Dermis blood vessel endothelial cell (primary cell): ENCODE measurements at regions not wholly inside any gene's neighbourhood (a gene's known extent, or its start where the extent isn't known, plus 50 kb on each side); places are given as distances from the start of the nearest gene placed in this dataset.
"Not testable (repeated sequence)": the region's sequence is repeated elsewhere in the genome, so short reads cannot be mapped to it uniquely, and the experiment has no call there.

Experiments used
- DNase-seq: peaks from one replicate; pipeline ENCODE4 v3.0.0; 2010

- no peak for DNase-seq
Measured at GRCh38 chr15:31433091-31433490, 106.5 kb downstream of the KLF13 start.

GRCh38 chr15:31433574-31433973 is 106.9 kb downstream of the KLF13 start:
- DNase-seq: no peak

GRCh38 chr15:31434275-31434587 is 107.6 kb downstream of the KLF13 start:
- no peak for DNase-seq

GRCh38 chr15:31434588-31435260 is 108.1 kb downstream of the KLF13 start:
- DNase-seq: peak; percentile 79

- DNase-seq: peak; percentile 81
Measured at GRCh38 chr15:31435261-31435911, 108.8 kb downstream of the KLF13 start.

GRCh38 chr15:31435912-31436628 is 109.4 kb downstream of the KLF13 start:
- no peak for DNase-seq

GRCh38 chr15:31437686-31438085 is 111.1 kb downstream of the KLF13 start:
- no peak for DNase-seq

- DNase-seq: no peak
Measured at GRCh38 chr15:31438601-31439265, 112.1 kb downstream of the KLF13 start.

GRCh38 chr15:31439328-31439727 is 112.7 kb downstream of the KLF13 start:
- peak; percentile 69 for DNase-seq

GRCh38 chr15:31440216-31440615 is 113.6 kb downstream of the KLF13 start:
- DNase-seq: not testable (repeated sequence)

GRCh38 chr15:31440754-31441311 is 114.2 kb downstream of the KLF13 start:
- DNase-seq: peak; percentile 52

GRCh38 chr15:31442226-31442625 is 115.6 kb downstream of the KLF13 start:
- no peak for DNase-seq

GRCh38 chr15:31442699-31443111 is 116.1 kb downstream of the KLF13 start:
- DNase-seq: peak; percentile 30

- no peak for DNase-seq
Measured at GRCh38 chr15:31444844-31445243, 118.2 kb downstream of the KLF13 start.

- no peak for DNase-seq
Measured at GRCh38 chr15:31446546-31446945, 119.9 kb downstream of the KLF13 start.

GRCh38 chr15:31447931-31448634 is 121.4 kb downstream of the KLF13 start:
- no peak for DNase-seq

GRCh38 chr15:31448635-31448979 is 122.0 kb downstream of the KLF13 start:
- peak; percentile 87 for DNase-seq

GRCh38 chr15:31452595-31453557 is 126.2 kb downstream of the KLF13 start:
- no peak for DNase-seq

GRCh38 chr15:31453558-31454318 is 127.1 kb downstream of the KLF13 start:
- DNase-seq: no peak

GRCh38 chr15:31455499-31455898 is 128.9 kb downstream of the KLF13 start:
- DNase-seq: no peak
